HG03039 (cell line): ENCODE measurements at regions not wholly inside any gene's neighbourhood (a gene's known extent, or its start where the extent isn't known, plus 50 kb on each side); places are given as distances from the start of the nearest gene placed in this dataset.

ENCODE experiments used
- ATAC-seq: cut with Tn5 transposase; IDR thresholded peaks from one replicate; pipeline ENCODE4 v1.9.1; 2021; ENCODE audit warnings: mild to moderate bottlenecking, moderate library complexity; ENCODE audit not compliant: unreplicated experiment

GRCh38 chr2:226655871-226656270 is 143.7 kb downstream of the IRS1 start:
- ATAC-seq, result no peak

GRCh38 chr2:226652983-226653765 is 146.4 kb downstream of the IRS1 start:
- ATAC-seq, result no peak

GRCh38 chr2:226652369-226652768 is 147.3 kb downstream of the IRS1 start:
- ATAC-seq, result no peak

- ATAC-seq, result peak; percentile 83
Measured at GRCh38 chr2:226649871-226650660, 149.6 kb downstream of the IRS1 start.

GRCh38 chr2:226649201-226649600 is 150.4 kb downstream of the IRS1 start:
- no peak for ATAC-seq

GRCh38 chr2:226647621-226648518 is 151.8 kb downstream of the IRS1 start:
- no peak for ATAC-seq

- ATAC-seq, result no peak
Measured at GRCh38 chr2:226644399-226644865, 155.2 kb downstream of the IRS1 start.

- no peak for ATAC-seq
Measured at GRCh38 chr2:226643946-226644282, 155.7 kb downstream of the IRS1 start.

- ATAC-seq, result no peak
Measured at GRCh38 chr2:226643030-226643945, 156.3 kb downstream of the IRS1 start.

- ATAC-seq, result no peak
Measured at GRCh38 chr2:226641008-226641407, 158.6 kb downstream of the IRS1 start.

- ATAC-seq, result no peak
Measured at GRCh38 chr2:226640501-226640900, 159.1 kb downstream of the IRS1 start.

- ATAC-seq, result no peak
Measured at GRCh38 chr2:226639550-226639949, 160.1 kb downstream of the IRS1 start.

GRCh38 chr2:226638576-226638975 is 161.0 kb downstream of the IRS1 start:
- no peak for ATAC-seq

- ATAC-seq, result no peak
Measured at GRCh38 chr2:226637383-226637782, 162.2 kb downstream of the IRS1 start.

- ATAC-seq, result no peak
Measured at GRCh38 chr2:226636586-226636985, 163.0 kb downstream of the IRS1 start.

- ATAC-seq, result no peak
Measured at GRCh38 chr2:226634943-226635604, 164.5 kb downstream of the IRS1 start.

- ATAC-seq, result no peak
Measured at GRCh38 chr2:226631671-226632070, 167.9 kb downstream of the IRS1 start.

GRCh38 chr2:226631187-226631586 is 168.4 kb downstream of the IRS1 start:
- ATAC-seq, result no peak

- ATAC-seq, result no peak
Measured at GRCh38 chr2:226625946-226626345, 173.7 kb downstream of the IRS1 start.
